Germinal center (tissue), 1 donor: ENCODE measurements at regions not wholly inside any gene's neighbourhood (a gene's known extent, or its start where the extent isn't known, plus 50 kb on each side); places are given as distances from the start of the nearest gene placed in this dataset.

Source experiments
- DNase-seq: peaks from one replicate; pipeline ENCODE4 v3.0.0; 2012; ENCODE audit warnings: mixed read lengths, low spot score

DNA sequence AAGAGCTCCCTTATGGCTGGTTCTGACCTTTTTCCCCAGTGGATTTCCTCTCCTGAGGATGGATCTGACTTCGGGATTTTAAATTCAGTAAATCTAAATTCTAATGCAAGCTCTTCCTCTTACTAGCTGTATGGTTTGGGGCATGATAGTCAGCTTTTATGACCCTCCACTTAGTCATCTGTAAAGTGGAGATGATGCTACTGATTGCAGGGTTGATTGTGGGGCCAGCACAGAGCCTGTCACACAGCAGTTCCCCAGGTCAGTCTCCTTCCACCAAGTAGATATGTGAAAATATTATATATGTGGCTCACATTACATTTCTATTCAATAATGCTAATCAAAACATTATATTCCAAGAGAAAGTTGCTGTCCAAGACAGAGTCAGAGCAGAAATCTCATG lies 141.3 kb upstream of the UBE2E1 start:
- no peak for DNase-seq

DNA sequence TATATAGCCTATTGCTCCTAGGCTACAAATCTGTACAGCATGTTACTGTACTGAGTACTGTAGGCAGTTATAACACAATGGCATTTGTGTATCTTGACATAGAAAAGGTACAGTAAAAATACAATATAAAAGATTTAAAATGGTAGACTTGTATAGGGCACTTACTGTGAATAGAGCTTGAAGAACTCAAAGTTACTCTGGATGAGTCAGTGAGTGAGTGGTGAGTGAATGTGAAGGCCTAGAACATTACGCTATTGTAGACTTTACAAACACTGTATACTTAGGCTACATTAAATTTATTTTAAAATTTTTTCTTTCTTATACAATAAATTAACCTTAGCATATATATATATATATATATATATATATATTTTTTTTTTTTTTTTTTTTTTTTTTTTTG lies 140.0 kb upstream of the UBE2E1 start:
- DNase-seq, result no peak

DNA sequence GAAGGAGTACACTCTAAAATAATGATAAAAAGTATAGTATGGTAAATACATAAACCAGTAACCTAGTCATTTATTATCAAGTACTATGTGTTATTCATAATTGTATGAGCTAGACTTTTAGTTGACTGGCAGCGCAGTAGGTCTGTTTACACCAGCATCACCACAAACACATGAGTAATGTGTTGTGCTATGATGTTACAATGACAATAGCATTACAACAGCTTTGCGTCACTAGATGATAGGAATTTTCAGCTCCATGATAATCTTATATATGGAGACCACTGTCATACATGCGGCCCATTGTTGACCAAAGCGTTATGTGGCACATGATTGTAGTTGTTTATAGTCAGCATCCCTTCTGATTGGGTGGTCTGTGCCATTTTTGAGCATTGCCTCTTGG lies 138.9 kb upstream of the UBE2E1 start:
- no peak for DNase-seq

DNA sequence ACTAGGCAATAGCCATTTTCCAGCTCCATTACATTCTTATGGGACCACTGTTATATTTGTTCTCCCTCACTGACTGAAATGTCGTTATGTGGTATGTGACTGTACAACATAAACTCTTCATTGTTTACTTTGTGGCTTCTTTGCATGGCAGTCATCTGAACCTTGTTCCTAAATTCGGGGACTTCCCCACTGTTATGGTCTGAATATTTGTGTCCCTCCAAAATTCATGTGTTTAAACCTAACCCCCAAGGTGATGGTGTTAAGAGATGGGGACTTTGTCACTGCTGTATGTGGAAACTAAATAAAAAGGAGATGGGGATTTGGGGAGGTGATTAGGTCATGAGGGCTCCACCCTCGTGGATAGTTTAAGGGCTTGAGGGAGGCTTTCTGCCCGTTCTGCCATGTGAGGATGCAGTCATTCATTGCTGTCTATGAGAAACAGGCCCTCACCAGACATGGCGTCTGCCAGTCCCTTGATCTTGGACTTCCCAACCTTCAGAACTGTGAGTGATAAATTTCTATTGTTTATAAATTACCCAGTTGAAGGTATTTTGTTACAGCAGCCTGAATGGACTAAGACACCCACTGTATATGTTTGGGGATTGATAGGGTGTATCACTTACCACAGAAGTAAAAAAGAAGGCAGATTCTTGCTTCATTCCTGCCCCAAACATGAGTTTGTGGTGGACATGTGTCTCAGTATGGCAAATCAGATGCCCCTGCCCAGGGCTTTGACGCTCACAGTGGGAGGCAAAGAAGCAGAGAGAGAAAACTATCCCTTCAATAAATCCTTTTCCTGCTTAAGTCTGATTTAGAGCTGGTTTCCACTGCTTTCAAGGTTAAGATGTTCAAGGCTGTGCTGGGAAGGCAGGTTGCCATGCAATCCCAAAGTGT lies 138.0 kb upstream of the UBE2E1 start:
- no peak for DNase-seq

DNA sequence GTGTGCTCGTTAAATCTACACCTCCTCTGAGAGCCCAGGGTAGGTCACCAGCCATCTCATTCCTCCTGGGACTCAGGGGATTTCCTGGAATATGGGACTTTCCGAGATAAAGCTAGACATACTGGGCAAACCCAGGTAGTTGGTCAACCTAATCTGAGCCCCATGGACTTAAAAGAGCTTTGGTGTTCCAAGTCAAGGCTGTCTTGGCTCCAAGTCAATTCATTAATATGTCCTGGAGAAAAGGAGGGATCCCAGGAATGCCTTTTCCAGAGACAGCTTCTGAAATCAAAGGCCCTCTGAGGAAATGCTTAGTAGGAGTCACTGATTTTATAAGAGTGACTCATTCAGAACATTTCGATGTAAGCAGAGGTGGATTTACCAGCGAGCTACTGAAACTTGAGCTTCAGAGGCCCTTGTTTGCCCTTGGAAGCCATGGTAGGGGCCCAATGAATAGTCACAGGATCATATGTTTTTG lies 137.3 kb upstream of the UBE2E1 start:
- no peak for DNase-seq

DNA sequence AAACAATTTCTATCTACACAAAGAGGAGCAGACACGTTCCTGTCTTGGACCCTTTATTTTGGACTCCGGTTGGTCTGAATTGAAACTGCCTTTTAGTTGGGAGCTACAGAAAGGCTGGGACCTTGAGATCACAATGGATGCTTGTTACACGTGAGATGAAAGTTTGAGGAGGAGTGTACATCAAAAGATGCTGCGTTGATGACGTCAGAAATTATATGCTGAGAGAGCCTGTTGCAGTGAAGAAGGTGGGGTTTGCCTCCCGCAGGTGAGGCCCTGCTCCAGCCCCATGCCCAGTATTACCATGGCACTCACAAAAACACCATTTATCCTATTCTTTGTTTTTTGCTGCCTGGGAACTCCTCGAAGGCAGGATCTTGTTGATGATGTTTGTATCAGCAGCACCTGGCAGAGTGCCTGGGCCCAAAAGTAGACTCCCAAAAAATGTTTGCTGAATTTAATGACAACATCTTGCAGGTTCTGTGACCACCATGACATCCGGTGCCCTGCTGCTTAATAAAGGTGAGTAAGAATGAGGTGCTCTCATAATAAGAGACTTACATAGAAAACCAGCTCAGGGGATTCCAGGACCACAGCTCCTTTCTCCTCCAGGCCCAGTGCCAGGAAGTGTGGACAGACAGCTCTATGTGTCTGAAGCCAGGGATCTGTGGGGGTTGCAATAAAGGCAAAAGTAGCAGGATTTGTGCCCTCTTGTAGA lies 136.1 kb upstream of the UBE2E1 start:
- no peak for DNase-seq

DNA sequence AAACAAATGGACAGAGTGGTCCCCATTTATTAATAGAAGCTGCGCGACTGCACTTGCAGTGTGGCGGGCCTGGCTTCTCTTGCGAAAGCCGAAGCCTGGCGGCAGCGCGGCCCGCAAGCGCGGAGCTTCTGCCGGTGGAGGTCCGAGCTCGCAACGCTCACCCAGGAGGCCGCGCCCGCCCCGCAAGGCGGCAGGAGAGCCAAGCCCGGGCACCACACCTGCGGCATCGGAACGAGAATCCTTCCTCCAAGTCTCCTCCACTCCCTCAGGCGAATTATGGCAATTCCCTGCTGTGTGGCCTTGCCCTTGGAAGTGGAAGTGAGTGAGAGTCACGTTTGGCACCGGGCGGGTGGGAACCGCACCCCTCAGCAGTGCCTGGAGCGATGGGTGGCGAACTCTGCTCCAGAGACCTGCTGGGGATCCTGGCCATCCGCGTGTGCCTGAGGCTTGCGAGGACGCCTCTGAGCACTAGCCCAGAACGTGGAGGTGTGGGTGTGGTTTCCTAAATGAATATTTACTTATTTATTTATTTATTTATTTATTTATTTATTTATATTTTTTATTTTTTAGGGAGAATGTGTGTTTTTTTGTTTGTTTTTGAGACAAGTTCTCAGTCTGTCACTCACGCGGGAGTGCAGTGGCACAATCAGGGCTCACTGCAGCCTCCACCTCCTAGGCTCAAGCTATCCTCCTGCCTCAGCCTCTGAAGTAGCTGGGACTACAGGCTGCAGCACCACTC lies 133.7 kb upstream of the UBE2E1 start:
- no peak for DNase-seq

DNA sequence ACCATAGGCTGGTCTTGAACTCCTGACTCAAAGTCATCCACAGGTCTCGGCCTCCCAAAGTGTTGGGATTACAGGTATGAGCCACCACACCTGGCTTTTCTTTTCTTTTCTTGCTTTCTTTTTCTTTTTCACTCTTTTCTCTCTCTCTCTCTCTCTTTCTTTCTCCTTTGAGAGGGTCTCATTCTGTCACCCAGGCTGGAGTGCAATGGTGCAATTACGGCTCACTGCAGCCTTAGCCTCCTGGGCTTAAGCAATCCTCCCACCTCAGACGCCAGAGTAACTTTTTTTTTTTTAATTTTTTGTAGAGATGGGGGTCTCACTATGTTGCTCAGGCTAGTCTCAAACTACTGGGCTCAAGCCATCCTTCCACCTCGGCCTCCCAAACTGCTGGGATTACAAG lies 133.1 kb upstream of the UBE2E1 start:
- DNase-seq, result no peak

DNA sequence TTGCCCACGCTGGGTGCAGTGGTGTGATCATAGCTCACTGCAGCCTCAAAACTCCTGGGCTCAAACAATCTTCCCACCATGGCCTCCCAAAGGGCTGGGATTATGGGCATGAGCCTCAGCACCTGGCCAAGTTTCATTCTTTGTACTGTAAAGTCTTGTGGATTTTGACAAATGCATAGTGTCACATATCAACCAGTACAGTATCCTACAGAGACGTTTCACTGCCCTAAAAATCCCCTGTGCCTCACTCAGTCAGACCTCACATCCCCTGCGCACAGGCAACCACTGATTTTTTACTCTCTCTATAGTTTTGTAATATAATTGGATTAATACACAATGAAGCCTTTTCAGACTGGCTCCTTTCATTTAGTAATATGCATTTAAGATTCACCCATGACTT lies 130.7 kb upstream of the UBE2E1 start:
- no peak for DNase-seq

DNA sequence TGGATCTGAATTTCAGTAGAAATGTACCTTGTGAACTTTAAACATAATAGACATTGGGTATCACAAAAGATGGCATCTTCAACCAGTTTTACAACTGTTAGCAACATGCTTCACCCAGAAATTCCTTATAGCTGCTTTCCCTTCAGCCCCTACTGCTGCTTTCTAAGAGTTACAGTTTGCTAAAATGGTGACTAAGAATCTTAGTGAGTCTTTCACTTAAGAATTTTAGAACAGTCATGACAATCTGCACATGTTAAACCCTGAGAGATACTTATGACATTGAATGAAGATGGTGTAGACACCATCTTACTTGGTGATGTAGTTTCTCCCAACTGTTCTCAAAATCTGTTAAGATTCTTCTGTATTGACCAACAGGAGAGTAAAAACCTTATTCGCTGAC lies 129.7 kb upstream of the UBE2E1 start:
- no peak for DNase-seq

DNA sequence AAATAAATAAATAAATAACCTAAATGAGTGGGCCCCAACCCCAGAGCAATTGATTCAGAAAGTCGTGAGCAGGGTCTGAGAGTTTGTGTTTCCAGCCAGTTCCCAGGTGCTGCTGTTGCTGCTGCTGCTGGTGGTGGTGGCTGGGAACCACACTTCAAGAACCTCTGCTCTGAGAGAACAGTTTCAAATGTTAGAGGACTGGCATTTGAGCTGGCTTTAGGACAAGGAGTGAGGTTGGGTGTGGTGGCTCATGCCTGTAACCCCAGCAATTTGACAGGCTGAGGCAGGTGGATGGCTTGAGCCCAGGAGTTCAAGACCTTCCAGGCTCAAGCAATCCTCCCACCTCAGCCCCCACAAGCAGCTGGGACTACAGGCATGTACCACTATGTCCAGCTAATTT lies 123.1 kb upstream of the UBE2E1 start:
- no peak for DNase-seq

DNA sequence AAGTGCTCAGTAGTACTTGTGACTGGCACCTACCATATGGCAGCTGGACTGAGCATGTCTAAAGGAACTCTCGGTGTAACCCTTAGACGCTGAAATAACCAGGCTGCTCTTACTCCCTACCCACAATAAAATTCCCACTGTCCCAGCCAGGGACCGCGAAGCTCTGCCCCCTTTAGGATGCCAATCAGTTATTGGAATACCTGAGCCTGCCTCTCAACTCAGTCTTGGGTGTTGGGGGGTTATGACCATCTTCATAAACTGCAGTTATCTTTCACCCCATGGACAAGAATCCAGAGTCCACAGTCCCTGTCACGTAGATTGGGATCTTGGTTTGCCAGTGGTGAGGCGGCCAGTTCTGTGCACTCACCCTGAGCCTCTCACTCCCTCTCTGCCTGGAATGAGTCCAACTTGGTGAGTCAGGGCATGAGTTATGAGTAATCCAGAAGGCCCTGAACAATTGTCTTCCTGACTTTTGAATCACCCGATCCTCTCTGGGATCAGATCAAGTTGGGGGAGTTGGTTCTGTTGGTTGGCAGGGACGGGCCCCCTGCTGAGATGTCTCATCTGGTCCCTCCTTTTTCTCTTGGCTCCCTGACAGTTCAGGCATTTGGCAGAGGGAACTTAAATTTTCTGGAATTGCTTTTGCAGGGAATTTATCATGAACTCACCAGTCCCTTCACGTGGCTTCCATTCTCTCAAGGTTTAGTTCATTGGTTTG lies 120.1 kb upstream of the UBE2E1 start:
- DNase-seq, result no peak

DNA sequence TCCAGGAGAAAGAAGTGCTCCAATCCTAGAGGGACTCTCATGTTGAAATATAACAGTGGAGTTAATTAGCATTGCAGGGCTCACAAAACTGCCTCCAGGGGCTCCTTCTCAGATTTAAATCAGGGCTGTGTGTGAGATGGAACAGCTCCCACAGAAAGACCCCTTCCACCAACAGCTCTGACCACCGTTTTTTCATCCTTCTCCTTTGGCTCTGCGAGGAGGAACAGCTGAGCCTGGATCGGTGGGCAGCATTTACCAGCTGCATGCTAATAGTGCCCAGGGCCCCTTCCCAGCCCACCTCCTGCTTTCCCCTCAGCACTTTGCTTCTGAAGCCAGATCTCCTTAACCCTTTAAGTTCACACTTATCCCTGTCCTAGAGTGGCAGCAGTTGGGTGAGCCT lies 119.2 kb upstream of the UBE2E1 start:
- DNase-seq, result no peak

DNA sequence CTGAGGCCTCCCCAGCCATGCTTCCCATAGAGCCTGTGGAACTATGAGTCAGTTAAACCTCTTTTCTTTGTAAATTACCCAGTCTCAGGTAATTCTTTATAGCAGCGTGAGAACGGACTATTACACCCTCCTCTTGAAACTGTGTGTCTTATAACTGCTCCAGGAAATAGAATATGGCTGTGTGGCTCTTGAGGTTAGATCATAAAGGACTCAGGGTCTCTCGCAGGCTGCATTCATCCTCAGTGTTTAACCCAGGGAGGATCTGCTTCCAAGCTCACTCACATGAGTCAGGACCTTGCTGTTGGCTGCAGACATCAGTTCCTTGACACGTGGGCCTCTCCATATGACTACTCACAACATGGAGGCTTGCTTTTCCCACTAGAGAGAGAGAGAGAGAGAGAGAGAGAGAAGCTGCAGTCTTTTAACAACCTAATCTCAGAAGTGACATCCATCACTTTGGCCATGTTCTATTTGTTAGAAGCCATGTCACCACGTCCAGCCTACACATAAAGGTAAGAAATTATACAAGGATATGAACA lies 114.3 kb upstream of the UBE2E1 start:
- no peak for DNase-seq

DNA sequence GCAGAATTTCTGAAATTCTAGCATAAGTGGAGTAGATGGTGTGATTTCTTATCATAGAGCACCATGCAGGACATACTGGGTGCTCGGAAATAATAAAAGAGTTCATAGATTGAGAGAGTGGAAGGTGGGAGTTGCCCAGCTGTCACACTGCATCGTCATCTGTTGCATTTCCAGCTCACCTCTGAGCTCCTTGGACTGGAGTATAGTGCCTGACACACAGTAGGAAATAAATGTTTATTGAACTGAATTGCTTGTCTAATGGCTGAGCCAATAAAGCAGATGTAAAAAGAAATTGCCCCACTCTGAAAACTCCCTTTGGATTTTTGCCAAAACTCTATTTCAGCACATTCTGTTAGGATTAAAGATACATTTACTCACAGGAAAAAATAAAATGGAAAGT lies 108.9 kb upstream of the UBE2E1 start:
- no peak for DNase-seq

DNA sequence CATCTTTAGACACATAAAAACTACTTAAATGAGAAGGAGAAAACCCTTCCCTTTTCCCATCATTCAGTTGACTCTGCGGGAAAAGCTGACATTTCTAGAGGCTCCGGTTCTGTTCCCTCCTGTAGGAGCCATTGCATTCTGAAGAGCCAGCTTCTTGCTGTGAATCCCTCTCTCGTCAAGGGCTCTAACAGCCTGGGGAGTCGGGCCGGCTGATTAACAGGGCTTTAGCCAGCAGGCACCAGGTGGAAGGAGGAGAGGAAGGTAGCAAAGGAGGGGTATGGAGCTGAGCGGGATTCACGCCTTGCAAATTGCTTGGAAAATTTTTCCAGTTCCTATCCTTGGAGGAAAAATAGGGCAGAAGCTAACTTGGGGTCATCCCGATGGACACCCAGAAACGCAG lies 108.3 kb upstream of the UBE2E1 start:
- no peak for DNase-seq

DNA sequence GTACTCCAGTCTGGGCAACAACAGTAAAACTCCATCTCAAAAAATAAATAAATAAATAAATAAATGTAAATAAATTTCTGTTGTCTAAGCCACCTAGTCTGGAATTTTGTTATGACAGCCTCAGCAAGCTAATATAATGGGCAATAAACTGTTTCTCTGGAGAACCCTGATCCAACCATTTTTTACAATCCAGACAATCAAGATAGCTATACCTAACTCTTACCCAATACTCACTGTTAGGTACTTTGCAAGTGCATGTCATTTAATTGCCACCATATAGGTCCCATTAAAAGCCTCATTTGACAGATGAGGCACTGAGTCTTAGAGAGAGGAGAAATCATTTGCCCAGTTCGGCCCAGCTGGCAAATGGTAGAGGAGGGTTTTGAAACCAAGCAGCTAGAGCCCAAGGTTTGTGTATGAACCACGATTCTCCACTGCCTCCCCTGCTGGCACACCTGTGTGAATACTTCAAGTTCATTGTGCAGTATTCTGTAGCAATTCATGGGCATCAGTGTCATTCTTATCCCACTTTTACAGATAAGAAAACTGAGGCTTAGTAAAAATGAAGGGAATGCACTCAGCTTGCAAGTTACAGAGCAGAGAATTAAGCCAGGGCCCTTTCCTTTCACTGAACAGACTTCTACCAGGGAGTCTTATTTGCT lies 107.0 kb upstream of the UBE2E1 start:
- no peak for DNase-seq

DNA sequence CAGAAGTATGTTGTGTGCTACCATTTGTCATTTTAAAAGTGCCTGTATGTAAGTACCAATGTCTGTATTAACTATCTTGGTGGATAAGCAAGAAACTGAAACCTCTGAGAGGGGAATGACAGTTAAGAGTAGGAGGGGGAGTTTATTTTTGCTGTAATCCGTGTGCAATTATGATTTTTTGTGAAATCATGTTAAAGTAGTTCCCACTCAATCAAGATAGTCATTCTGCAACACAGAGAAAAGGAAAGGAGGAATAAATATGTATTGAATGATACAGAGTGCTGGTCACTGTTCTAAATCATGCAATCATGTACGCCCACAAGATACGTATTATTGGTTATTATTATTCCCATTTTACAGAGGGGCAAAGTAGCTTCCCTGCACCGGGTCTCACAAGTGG lies 105.1 kb upstream of the UBE2E1 start:
- no peak for DNase-seq

DNA sequence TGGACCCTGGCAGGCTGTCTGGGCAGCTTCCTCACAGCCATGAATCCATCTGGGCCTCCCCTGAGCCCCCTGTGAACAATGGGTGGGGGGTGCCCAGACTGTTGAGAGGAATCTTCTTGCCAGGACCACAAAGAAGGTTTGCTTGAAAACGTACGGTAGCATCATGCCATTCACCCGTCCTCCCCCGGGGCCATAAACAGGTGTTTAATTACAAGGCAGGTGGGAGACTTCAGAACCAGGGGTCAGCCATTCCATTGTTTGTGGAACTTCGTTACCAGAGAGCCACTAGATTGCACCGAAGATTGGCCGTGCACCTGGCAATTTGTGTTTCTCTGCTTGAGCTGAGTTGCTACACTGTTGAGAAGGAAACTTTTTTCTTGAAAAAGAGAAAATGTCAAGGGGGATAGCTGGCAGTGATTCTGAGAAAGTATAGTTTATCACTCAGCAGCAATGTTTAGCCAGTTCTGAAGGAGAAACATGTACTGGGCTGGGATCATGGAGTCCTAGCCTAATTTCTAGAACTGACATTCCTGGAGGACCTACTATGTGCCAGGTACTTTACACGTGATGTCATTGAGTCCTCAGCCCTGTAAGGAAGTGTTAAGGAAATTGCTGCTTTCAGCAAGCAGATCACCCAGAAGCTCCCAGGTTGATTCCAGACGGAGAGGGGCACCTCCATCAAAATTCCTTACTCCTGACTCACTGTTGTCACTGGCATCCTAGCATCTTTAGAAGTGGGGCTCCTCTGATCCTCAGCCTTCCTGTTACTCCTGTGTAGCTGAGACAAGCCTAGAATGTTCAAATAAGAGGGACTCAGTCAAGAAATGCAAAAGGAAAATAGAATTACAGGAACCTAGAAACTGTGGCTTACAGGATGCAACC lies 103.8 kb upstream of the UBE2E1 start:
- DNase-seq, result no peak

DNA sequence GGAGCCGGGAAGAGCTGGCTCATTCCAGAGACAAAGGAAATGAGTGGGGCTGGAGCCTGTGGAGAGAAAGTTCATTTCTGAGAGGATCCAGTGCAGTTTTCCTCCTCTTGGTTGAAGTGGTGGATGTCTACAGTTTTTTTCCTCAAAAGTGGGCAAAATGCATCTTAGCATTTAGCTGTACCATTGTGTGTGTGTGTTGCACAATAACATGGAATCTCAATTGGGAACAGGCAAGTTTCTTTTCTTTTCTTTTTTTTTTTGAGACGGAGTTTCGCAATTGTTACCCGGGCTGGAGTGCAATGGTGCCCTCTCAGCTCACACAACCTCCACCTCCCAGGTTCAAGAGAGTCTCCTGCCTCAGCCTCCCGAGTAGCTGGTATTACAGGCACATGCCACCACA lies 101.5 kb upstream of the UBE2E1 start:
- no peak for DNase-seq
